Activated CD4-positive, alpha-beta memory T cell treated with anti-CD3 and anti-CD28 coated beads for 36 hours (primary cell): ENCODE measurements at regions not wholly inside any gene's neighbourhood (a gene's known extent, or its start where the extent isn't known, plus 50 kb on each side); places are given as distances from the start of the nearest gene placed in this dataset.
"Not testable (repeated sequence)": the region's sequence is repeated elsewhere in the genome, so short reads cannot be mapped to it uniquely, and the experiment has no call there.

Source experiments
- CTCF ChIA-PET: fragments of 350-600 bp; sonication (Branson Sonifier 250); formaldehyde crosslinking; loops from one replicate; lab custom pipeline; 2021; ENCODE audit warnings: antibody characterized with exemption, inconsistent platforms; lab: Charles Lee
- POLR2A ChIA-PET: fragments of 350-600 bp; sonication (Branson Sonifier 250); formaldehyde crosslinking; loops from one replicate; lab custom pipeline; 2021; ENCODE audit warnings: antibody characterized with exemption; lab: Charles Lee
- DNase-seq: peaks from one replicate; pipeline ENCODE4 v3.0.0-alpha.2; 2020
- H3K27ac Mint-ChIP-seq: one replicate; pipeline ENCODE4 v1.8.0; 2021; ENCODE audit warnings: mixed read lengths
- H3K27me3 Mint-ChIP-seq: one replicate; pipeline ENCODE4 v1.8.0; 2021; ENCODE audit warnings: mixed read lengths
- H3K36me3 Mint-ChIP-seq: one replicate; pipeline ENCODE4 v1.8.0; 2021; ENCODE audit warnings: mixed read lengths
- H3K4me1 Mint-ChIP-seq: one replicate; pipeline ENCODE4 v1.8.0; 2021; ENCODE audit warnings: low read depth, mixed read lengths
- H3K4me3 Mint-ChIP-seq: one replicate; pipeline ENCODE4 v1.8.0; 2021; ENCODE audit warnings: mild to moderate bottlenecking, mixed read lengths
- H3K9me3 Mint-ChIP-seq: one replicate; pipeline ENCODE4 v1.8.0; 2021; ENCODE audit warnings: mixed read lengths
- intact Hi-C: fragments of 100-400 bp; cut with micrococcal nuclease; formaldehyde crosslinking; loops from one replicate; pipeline ENCODE4 v1.15.1; 2023

DNA sequence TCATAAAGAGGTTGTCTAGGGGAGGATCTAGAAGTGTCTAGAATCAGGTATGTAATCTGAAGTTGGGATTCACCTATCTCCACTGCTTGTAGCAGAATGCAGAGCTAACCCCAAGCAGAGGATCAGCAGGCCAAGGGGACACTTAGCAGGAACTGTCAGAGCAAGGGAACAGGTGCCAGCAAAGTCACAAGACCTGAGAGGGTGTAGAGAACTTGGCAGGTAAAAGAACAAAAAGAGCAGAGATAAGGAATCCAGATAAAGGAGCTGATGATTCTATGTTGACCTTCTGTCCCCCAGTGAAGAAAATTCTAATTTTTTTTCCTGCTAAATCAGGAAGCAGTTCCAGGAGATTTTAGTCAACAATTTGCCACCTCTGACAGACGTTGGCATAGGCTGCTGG lies 91.4 kb upstream of the CCDC71L start:
- Mint-ChIP-seq H3K36me3 (no peaks in the 10 kb centered on the region), H3K4me1 (peaks cover 2% of the 10 kb centered on the region), H3K27me3 (peaks cover 10% of the 10 kb centered on the region), H3K27ac (no peak overlapping the region), H3K9me3 (peaks cover 7% of the 10 kb centered on the region), H3K4me3 (no peak overlapping the region)
- ChIA-PET POLR2A (no interaction called here), CTCF (no interaction called here)
- no peak for DNase-seq
- intact Hi-C loops = no loop called here

DNA sequence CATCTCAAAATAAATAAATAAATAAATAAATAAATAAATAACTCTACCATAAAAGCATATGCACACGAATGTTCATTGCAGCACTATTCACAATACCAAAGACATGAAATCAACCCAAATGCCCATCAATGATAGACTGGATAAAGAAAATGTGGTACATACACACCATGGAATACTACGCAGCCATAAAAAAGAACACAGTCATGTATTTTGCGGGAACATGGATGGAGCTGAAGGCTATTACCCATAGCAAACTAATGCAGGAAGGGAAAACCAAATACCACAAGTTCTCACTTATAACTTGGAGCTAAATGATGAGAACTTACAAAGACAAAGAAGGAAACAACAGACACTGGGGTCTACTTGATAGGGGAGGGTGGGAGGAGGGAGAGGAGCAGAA lies 94.1 kb upstream of the CCDC71L start:
- CTCF ChIA-PET = interaction anchor here (1.5 kb wide), 1 partner anchor 18 kb away, joined by 5 read pairs; no protein-coding TSS in a partner anchor
- H3K27ac Mint-ChIP-seq, intact Hi-C loops, H3K4me1 Mint-ChIP-seq, H3K27me3 Mint-ChIP-seq, H3K4me3 Mint-ChIP-seq, DNase-seq, POLR2A ChIA-PET, H3K9me3 Mint-ChIP-seq, H3K36me3 Mint-ChIP-seq: not testable (repeated sequence)

DNA sequence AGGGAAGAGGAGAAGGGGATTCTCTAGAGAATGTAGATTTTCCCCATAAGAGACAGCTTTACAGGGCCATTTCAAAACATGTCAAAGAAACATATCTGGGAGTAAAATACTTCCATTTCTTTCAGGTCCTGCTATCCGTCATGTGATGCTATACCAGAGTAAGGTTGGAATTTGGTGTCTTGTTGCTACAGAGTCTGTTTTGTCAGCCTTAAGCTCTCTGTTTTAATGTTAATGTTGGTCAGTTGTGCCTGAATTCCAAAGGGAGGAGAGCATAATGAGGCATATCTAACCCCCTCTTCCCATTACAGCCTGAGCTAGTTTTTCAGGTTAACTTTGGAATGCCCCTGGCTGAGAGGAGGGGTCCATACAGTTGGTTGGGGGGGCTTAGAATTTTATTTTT lies 94.7 kb upstream of the CCDC71L start:
- intact Hi-C loops = no loop called here
- CTCF ChIA-PET = interaction anchor here (0.6 to 1.5 kb wide), 2 partner anchors 18 to 212 kb away, joined by 3 to 5 read pairs; no protein-coding TSS in a partner anchor

DNA sequence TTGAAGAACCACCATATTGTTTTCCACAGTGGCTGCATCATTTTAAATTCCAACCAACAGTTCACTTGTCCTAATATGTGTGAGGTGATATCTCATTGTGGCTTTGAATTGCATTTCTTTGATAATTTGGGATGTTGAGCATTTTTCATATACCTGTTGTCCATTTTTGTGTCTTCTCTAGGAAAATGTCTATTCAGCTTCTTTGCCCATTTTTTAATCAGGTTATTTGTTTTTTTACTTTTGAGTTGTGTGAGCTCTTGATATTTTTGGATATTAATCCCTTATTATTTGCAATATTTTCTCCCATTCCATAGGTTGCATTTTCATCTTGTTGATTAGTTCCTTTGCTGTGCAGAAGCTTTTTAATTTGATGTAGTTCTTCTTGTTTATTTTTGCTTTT lies 95.1 kb upstream of the CCDC71L start:
- Mint-ChIP-seq H3K4me1 (peaks cover 2% of the 10 kb centered on the region), H3K36me3 (no peaks in the 10 kb centered on the region), H3K27ac (no peak overlapping the region), H3K9me3 (peaks cover 7% of the 10 kb centered on the region), H3K4me3 (no peak overlapping the region), H3K27me3 (no peaks in the 10 kb centered on the region)
- no peak for DNase-seq
- ChIA-PET CTCF (interaction anchor here (0.6 to 1.5 kb wide), 2 partner anchors 19 to 212 kb away, joined by 3 to 5 read pairs; no protein-coding TSS in a partner anchor), POLR2A (no interaction called here)
- intact Hi-C loops = no loop called here

More for the DNA sequence above, 94.7 kb upstream of the CCDC71L start:
- H3K9me3 Mint-ChIP-seq = peaks cover 7% of the 10 kb centered on the region
- peaks cover 2% of the 10 kb centered on the region for H3K4me1 Mint-ChIP-seq
- DNase-seq = no peak
- peaks cover 3% of the 10 kb centered on the region for H3K27me3 Mint-ChIP-seq
- H3K27ac Mint-ChIP-seq = no peak overlapping the region
- H3K4me3 Mint-ChIP-seq = no peak overlapping the region
- POLR2A ChIA-PET = no interaction called here
- no peaks in the 10 kb centered on the region for H3K36me3 Mint-ChIP-seq

DNA sequence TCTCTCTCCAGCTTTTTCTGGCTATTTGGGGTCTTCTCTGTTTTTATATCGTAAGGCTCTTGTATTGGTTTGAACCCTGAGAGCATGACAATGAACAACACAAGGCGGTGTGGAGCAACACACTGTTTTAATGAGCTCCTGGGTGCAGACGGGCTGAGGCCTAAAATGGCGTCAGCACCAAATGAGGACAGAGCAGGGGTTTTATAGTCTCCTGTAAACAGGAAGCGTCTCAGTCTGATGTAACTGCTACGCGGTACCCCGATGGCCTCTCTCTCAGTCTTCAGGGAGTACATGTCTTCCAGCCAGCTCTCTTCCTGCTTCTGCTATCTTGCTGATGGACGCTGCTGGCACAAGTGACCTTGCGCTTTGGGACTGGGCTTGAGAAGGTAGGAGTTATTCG lies 95.9 kb upstream of the CCDC71L start:
- Mint-ChIP-seq H3K27ac (no peak overlapping the region), H3K9me3 (peaks cover 7% of the 10 kb centered on the region), H3K4me3 (no peak overlapping the region), H3K27me3 (no peaks in the 10 kb centered on the region), H3K4me1 (peaks cover 2% of the 10 kb centered on the region), H3K36me3 (no peaks in the 10 kb centered on the region)
- POLR2A ChIA-PET = no interaction called here
- DNase-seq = no peak
- intact Hi-C loops = no loop called here
- CTCF ChIA-PET = no interaction called here

DNA sequence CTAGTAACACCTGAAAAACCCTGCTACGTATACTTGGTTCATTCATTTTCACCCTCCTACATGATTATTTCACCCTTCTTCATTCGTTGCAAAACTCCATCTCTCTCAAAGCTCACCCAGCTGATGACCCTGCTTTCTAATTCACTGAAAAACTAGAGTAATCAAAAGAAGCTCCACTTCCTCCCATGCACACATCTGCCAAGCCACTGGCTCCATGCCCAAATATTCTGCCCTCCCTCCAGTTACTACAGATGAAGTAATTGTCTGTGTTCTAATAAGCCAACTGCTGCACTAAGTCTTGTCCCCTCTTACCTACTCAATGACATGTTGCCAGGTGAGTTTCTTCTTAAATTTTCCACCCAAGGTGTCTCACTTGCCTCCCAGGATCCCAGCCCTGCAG lies 96.9 kb upstream of the CCDC71L start:
- CTCF ChIA-PET = interaction anchor here (1.2 kb wide), 1 partner anchor 8 kb away, joined by 3 read pairs; no protein-coding TSS in a partner anchor
- H3K9me3 Mint-ChIP-seq = peaks cover 7% of the 10 kb centered on the region
- intact Hi-C loops = no loop called here

DNA sequence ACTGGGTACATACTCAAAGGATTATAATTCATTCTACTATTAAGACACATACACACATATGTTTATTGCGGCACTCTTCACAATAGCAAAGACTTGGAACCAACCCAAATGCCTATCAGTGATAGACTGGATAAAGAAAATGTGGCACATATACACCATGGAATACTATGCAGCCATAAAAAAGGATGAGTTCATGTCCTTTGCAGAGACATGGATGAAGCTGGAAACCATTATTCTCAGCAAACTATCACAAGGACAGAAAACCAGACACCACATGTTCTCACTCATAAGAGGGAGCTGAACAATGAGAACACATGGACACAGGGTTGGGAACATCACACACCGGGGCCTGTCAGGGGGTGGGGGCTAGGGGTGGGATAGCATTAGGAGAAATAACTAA lies 101.9 kb upstream of the CCDC71L start:
- peaks cover 20% of the 10 kb centered on the region for H3K4me1 Mint-ChIP-seq
- H3K27ac Mint-ChIP-seq, H3K9me3 Mint-ChIP-seq, intact Hi-C loops, CTCF ChIA-PET, H3K4me3 Mint-ChIP-seq, H3K36me3 Mint-ChIP-seq, POLR2A ChIA-PET, DNase-seq, H3K27me3 Mint-ChIP-seq: not testable (repeated sequence)

More for the DNA sequence above, 96.9 kb upstream of the CCDC71L start:
- no peak overlapping the region for H3K4me3 Mint-ChIP-seq
- H3K27ac Mint-ChIP-seq = no peak overlapping the region
- POLR2A ChIA-PET = no interaction called here
- no peaks in the 10 kb centered on the region for H3K27me3 Mint-ChIP-seq
- no peak for DNase-seq
- H3K36me3 Mint-ChIP-seq = no peaks in the 10 kb centered on the region
- no peaks in the 10 kb centered on the region for H3K4me1 Mint-ChIP-seq

DNA sequence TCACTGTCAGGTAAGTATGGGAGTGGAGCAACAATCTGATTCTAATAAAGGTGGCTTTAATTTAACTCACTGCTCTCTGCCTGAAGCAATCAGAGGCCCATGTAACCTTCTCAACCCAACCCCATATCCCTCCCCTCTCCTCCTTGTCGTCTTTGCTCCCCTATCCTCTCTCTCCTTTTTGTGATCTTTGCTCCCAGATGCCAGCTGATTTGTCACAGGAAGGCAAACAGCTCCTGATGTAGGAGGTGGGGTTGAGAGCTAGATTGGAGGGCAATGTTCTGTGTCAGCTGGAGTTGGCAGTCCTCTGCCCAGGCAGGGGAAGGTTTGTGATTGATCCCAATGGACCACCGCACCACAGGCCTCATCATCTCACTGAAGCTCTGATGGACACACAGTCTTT lies 101.4 kb upstream of the PIK3CG start:
- Mint-ChIP-seq H3K4me1 (peaks cover 28% of the 10 kb centered on the region), H3K4me3 (no peak overlapping the region), H3K9me3 (no peaks in the 10 kb centered on the region), H3K27me3 (no peaks in the 10 kb centered on the region), H3K27ac (no peak overlapping the region), H3K36me3 (no peaks in the 10 kb centered on the region)
- CTCF ChIA-PET = no interaction called here
- DNase-seq = no peak
- intact Hi-C loops = no loop called here
- POLR2A ChIA-PET = no interaction called here

DNA sequence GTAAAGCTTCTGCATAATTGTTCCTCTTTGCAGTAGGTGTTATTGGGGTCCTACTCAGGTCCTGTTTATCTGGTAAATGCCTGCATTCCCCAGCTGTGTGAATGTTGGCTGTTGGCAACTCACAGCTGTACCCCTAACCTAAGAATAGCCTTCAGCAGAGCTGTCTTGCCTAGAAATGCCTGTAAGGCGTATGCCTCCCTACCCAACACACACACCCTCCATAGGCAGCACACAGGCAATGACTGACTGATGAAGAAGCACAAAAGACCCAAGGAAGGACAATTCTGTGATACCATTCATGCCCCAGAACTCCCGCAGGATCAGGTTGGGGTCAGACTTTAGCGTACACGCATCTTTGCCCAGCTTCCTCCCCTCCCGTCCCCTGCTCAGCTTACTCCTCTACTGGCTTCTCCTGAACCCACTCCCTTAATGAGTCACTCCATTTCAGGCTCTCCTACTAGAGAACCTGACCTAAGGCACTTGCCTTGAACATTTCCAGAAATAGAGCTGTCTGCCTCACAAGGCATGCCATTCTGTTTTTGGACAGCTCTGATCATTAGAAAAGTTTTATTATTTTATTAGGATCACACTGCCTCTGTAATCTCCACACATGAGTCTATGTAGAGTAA lies 99.2 kb upstream of the PIK3CG start:
- DNase-seq = no peak
- H3K27me3 Mint-ChIP-seq = no peaks in the 10 kb centered on the region
- POLR2A ChIA-PET = no interaction called here
- CTCF ChIA-PET = interaction anchor here (0.7 to 1.8 kb wide), 2 partner anchors 8 to 29 kb away, joined by 3 to 8 read pairs; no protein-coding TSS in a partner anchor
- intact Hi-C loops = loop anchor here (5.0 kb wide), 1 partner anchor 344 kb away; no protein-coding TSS in a partner anchor
- peaks cover 2% of the 10 kb centered on the region for H3K36me3 Mint-ChIP-seq
- H3K9me3 Mint-ChIP-seq = no peaks in the 10 kb centered on the region
- no peak overlapping the region for H3K27ac Mint-ChIP-seq
- peaks cover 44% of the 10 kb centered on the region for H3K4me1 Mint-ChIP-seq
- H3K4me3 Mint-ChIP-seq = no peak overlapping the region

DNA sequence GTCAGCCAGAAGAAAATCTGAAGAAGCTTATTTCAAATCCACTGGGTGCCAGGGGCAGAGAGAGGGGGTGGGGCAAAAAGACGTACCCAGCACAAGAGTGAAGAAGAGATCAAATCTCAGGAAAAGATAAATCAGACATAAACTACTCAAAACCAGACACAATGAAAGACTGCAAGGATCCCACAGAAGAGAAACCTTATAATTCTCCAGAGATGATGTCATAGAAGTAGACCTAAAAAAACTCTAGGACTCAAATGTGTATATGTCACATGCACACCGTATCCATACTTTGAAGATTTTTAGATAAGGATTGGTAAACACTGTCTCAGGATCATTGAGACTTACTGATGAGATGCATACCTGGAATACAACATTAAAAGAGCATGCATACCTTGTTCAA lies 98.5 kb upstream of the PIK3CG start:
- peak overlapping the region; percentile 65 for H3K27ac Mint-ChIP-seq
- H3K9me3 Mint-ChIP-seq = no peaks in the 10 kb centered on the region
- peaks cover 44% of the 10 kb centered on the region for H3K4me1 Mint-ChIP-seq
- intact Hi-C loops = loop anchor here (5.0 kb wide), 1 partner anchor 344 kb away; no protein-coding TSS in a partner anchor
- no peak overlapping the region for H3K4me3 Mint-ChIP-seq
- peaks cover 2% of the 10 kb centered on the region for H3K36me3 Mint-ChIP-seq
- no peaks in the 10 kb centered on the region for H3K27me3 Mint-ChIP-seq
- ChIA-PET POLR2A (no interaction called here), CTCF (interaction anchor here (0.7 to 3.5 kb wide), 3 partner anchors 9 to 107 kb away, joined by 3 to 14 read pairs (median 8); partner anchors contain the start of gene CCDC71L)
- peak; percentile 48 for DNase-seq

DNA sequence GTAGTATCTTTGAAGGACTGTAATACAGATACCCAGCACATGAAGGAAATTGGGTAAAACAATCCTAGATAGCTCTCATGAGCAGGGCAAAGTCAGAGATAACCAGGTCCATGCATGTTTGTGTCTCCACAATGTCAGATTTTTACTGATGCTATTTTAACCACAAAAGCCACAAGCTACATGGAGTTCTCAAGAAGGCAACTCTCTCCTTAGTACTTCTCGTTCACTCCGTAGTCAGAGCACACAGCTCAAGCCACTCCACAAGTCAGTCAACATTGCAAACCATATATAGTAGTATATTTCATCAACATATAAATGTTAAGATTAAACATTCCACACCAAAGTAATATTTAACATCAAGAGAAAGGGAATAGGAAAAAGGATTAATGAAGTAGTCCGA lies 98.0 kb upstream of the PIK3CG start:
- CTCF ChIA-PET = interaction anchor here (1.8 to 3.5 kb wide), 2 partner anchors 31 to 107 kb away, joined by 8 to 14 read pairs; partner anchors contain the start of gene CCDC71L
- POLR2A ChIA-PET = interaction anchor here (1.7 kb wide), 1 partner anchor 49 kb away, joined by 5 read pairs; no protein-coding TSS in a partner anchor
- Mint-ChIP-seq H3K9me3 (no peaks in the 10 kb centered on the region), H3K36me3 (peaks cover 2% of the 10 kb centered on the region), H3K4me1 (peaks cover 45% of the 10 kb centered on the region), H3K4me3 (peak overlapping the region; percentile 1), H3K27me3 (no peaks in the 10 kb centered on the region), H3K27ac (peak overlapping the region; percentile 65)
- DNase-seq = no peak
- intact Hi-C loops = loop anchor here (1.0 to 5.0 kb wide), 3 partner anchors 8 to 345 kb away; no protein-coding TSS in a partner anchor

DNA sequence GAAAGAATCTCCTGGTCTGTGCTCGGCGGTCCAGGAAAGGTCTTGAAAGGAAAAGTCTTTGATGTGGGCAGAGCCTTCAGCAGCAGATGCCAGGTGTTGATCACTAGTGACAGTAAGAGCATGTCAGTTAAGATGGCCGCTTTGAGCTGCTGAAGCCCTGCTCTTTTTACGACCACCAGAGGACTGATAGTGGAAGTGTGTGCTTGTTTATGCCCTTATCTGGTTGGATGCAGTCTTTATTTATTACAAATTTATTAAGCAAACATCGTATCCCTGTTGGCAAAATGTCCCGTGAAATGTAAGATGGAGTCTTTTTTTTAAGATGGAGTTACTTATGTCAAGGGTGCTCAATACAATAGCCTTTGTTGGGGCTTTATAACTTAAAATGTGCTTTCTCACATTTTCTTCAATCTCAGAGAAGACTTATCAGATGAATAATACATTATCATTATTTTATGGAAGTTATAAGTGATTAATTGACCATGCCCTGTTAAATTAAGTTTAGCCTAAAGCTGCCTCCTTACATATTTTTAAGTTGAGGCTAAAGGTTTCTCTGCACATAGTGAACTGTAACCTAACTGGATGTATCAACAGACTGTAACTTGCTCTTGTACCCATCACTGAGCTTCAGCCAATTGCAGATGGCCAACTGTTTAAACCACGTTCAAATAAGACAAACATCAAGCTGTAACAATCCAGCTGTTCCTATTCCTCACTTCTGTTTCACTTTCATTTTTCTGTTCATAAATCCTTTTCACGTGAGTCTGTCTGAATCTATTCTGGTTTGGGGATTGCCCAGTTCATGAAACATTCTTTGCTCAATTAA lies 97.4 kb upstream of the PIK3CG start:
- DNase-seq = peak; percentile 18
- intact Hi-C loops = loop anchor here (1.0 to 5.0 kb wide), 5 partner anchors 8 to 345 kb away; no protein-coding TSS in a partner anchor
- no peaks in the 10 kb centered on the region for H3K27me3 Mint-ChIP-seq

More for the DNA sequence above, 97.4 kb upstream of the PIK3CG start:
- Mint-ChIP-seq H3K4me3 (peak overlapping the region; percentile 42), H3K36me3 (peaks cover 2% of the 10 kb centered on the region), H3K4me1 (peaks cover 49% of the 10 kb centered on the region), H3K9me3 (no peaks in the 10 kb centered on the region), H3K27ac (peak overlapping the region; percentile 65)
- ChIA-PET POLR2A (interaction anchor here (0.6 to 1.7 kb wide), 2 partner anchors 8 to 49 kb away, joined by 3 to 5 read pairs; no protein-coding TSS in a partner anchor), CTCF (interaction anchor here (0.8 to 3.5 kb wide), 3 partner anchors 31 to 171 kb away, joined by 3 to 14 read pairs (median 8); partner anchors contain the start of gene CCDC71L)
